ENCODE measurements at regions not wholly inside any gene's neighbourhood (a gene's known extent, or its start where the extent isn't known, plus 50 kb on each side); places are given as distances from the start of the nearest gene placed in this dataset.

- Histone ChIP-seq H3K27ac (no peak overlapping the region), H3K4me1 (ENCODE audit: low read depth) (no peaks in the 10 kb centered on the region), H3K4me3 (no peak overlapping the region), H3K36me3 (no peaks in the 10 kb centered on the region), H3K9me3 (ENCODE audit: low read depth) (no peaks in the 10 kb centered on the region), H3K27me3 (no peaks in the 10 kb centered on the region)
- DNase-seq (ENCODE audit: low read depth in 1 of 2, low spot score in 1 of 2), result no peak
- no peak for TF ChIP-seq CTCF (IDR thresholded peaks at IDR 0.05; ENCODE audit: low read depth, low read length)
Observed at GRCh38 chr6:102381203-102381602, 987.7 kb downstream of the GRIK2 start.

- Histone ChIP-seq H3K27me3 (no peaks in the 10 kb centered on the region), H3K4me1 (ENCODE audit: low read depth) (no peaks in the 10 kb centered on the region), H3K4me3 (no peak overlapping the region), H3K36me3 (no peaks in the 10 kb centered on the region), H3K27ac (no peak overlapping the region), H3K9me3 (ENCODE audit: low read depth) (no peaks in the 10 kb centered on the region)
- no peak for TF ChIP-seq CTCF (IDR thresholded peaks at IDR 0.05; ENCODE audit: low read depth, low read length)
- DNase-seq (ENCODE audit: low read depth in 1 of 2, low spot score in 1 of 2), result no peak
Observed at GRCh38 chr6:102356170-102356569, 962.7 kb downstream of the GRIK2 start.

GRCh38 chr6:102355578-102355977 lies 962.1 kb downstream of the GRIK2 start:
- Histone ChIP-seq H3K36me3 (no peaks in the 10 kb centered on the region), H3K4me1 (ENCODE audit: low read depth) (no peaks in the 10 kb centered on the region), H3K27ac (no peak overlapping the region), H3K27me3 (no peaks in the 10 kb centered on the region), H3K4me3 (no peak overlapping the region), H3K9me3 (ENCODE audit: low read depth) (no peaks in the 10 kb centered on the region)
- TF ChIP-seq CTCF (IDR thresholded peaks at IDR 0.05; ENCODE audit: low read depth, low read length), result no peak
- DNase-seq (ENCODE audit: low read depth in 1 of 2, low spot score in 1 of 2), result no peak

GRCh38 chr6:102352552-102352951 lies 959.0 kb downstream of the GRIK2 start:
- Histone ChIP-seq H3K27me3 (no peaks in the 10 kb centered on the region), H3K4me3 (no peak overlapping the region), H3K36me3 (no peaks in the 10 kb centered on the region), H3K9me3 (ENCODE audit: low read depth) (no peaks in the 10 kb centered on the region), H3K27ac (no peak overlapping the region), H3K4me1 (ENCODE audit: low read depth) (no peaks in the 10 kb centered on the region)
- TF ChIP-seq CTCF (IDR thresholded peaks at IDR 0.05; ENCODE audit: low read depth, low read length), result no peak
- DNase-seq (ENCODE audit: low read depth in 1 of 2, low spot score in 1 of 2), result no peak

GRCh38 chr6:102344769-102345168 lies 951.3 kb downstream of the GRIK2 start:
- Histone ChIP-seq H3K9me3 (ENCODE audit: low read depth) (no peaks in the 10 kb centered on the region), H3K27me3 (no peaks in the 10 kb centered on the region), H3K27ac (no peak overlapping the region), H3K36me3 (no peaks in the 10 kb centered on the region), H3K4me3 (no peak overlapping the region), H3K4me1 (ENCODE audit: low read depth) (no peaks in the 10 kb centered on the region)
- no peak for TF ChIP-seq CTCF (IDR thresholded peaks at IDR 0.05; ENCODE audit: low read depth, low read length)
- DNase-seq (ENCODE audit: low read depth in 1 of 2, low spot score in 1 of 2), result no peak

- Histone ChIP-seq H3K27ac (no peak overlapping the region), H3K36me3 (no peaks in the 10 kb centered on the region), H3K4me3 (no peak overlapping the region), H3K27me3 (no peaks in the 10 kb centered on the region), H3K9me3 (ENCODE audit: low read depth) (no peaks in the 10 kb centered on the region), H3K4me1 (ENCODE audit: low read depth) (no peaks in the 10 kb centered on the region)
- TF ChIP-seq CTCF (IDR thresholded peaks at IDR 0.05; ENCODE audit: low read depth, low read length), result no peak
- DNase-seq (ENCODE audit: low read depth in 1 of 2, low spot score in 1 of 2), result no peak
Observed at GRCh38 chr6:102340311-102340710, 946.8 kb downstream of the GRIK2 start.
